ENCODE measurements at regions not wholly inside any gene's neighbourhood (a gene's known extent, or its start where the extent isn't known, plus 50 kb on each side); places are given as distances from the start of the nearest gene placed in this dataset.

DNA sequence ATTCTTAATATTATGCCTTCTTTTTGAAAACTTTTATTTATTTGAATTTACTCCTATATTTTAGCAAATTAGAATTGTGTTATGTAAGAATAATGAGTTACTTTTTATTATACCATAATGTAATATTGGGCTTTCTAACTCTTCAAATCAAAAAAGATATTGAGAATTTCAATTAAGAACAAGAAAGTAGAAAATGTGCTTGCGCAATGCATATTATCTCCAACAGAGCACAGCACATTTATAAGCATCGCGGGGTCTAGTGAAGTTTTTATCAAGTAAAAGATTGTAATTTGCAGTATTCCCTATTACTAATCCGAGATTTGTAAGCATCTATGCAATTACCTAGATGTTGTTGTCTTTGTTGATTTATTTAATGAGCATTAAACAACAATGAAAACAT is 829.1 kb upstream of the CNTNAP5 start:
- TF ChIP-seq, protein P1, sequence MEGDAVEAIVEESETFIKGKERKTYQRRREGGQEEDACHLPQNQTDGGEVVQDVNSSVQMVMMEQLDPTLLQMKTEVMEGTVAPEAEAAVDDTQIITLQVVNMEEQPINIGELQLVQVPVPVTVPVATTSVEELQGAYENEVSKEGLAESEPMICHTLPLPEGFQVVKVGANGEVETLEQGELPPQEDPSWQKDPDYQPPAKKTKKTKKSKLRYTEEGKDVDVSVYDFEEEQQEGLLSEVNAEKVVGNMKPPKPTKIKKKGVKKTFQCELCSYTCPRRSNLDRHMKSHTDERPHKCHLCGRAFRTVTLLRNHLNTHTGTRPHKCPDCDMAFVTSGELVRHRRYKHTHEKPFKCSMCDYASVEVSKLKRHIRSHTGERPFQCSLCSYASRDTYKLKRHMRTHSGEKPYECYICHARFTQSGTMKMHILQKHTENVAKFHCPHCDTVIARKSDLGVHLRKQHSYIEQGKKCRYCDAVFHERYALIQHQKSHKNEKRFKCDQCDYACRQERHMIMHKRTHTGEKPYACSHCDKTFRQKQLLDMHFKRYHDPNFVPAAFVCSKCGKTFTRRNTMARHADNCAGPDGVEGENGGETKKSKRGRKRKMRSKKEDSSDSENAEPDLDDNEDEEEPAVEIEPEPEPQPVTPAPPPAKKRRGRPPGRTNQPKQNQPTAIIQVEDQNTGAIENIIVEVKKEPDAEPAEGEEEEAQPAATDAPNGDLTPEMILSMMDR (IDR thresholded peaks at IDR 0.05), result no peak
- no peak for TF ChIP-seq EZH2 (IDR thresholded peaks at IDR 0.05; ENCODE audit: borderline replicate concordance, insufficient read depth, low read depth, low read length, poor library complexity, severe bottlenecking)
